Putamen (tissue), 1 donor: ENCODE measurements at regions not wholly inside any gene's neighbourhood (a gene's known extent, or its start where the extent isn't known, plus 50 kb on each side); places are given as distances from the start of the nearest gene placed in this dataset.
"Not testable (repeated sequence)": the region's sequence is repeated elsewhere in the genome, so short reads cannot be mapped to it uniquely, and the experiment has no call there.

Experiments used
- DNase-seq: peaks from one replicate; pipeline ENCODE4 v3.0.0-alpha.2; 2016; ENCODE audit warnings: low spot score

DNA sequence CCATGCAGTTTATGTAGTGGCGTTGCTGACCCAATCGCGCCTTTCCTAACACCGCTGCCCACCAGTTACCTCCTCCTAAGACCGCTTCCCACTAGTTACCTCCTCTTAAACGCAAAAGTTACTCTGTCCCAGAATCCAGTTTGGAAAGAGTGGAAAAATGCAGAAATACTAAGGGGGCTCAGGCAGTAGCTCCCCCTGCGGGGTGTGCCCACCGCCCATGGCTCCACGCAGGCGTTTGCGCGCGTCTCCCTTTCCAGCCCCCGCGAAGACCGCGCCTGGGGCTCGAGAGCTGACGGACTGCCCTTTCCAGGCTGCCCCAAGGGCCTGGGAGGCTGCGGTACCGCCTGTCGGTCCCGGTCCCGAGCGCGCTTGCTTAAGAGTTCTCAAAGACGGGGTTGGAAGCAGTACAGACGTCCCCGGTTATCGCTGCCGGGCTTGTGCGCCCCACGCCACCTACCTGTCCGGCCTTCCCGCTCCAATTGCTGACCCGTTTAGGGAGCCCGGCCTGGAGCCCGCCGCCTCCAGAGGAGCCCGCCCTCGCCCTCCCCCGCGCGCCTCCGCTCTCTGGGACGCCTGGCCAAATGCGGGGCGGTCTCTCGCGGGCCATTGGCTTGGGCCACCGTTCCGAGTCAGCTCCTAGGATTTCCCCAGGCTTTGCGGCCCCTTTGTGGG is 414.1 kb upstream of the ESRRG start:
- no peak for DNase-seq

DNA sequence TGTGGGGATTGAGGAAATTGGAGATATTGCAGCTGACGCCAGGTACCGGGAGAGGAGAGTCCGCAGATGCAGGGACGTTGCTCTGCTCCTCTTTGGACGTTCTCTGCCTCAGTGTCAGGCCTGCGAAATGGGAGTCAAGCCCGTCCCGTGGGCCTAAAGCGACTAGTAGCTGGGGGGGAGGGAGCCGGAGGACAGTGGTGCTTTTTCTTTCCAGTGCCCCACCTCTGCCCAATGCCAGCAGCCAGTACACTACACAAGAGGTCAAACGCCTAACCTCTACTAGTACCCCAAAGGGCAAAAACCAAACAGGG is 413.6 kb upstream of the ESRRG start:
- no peak for DNase-seq

DNA sequence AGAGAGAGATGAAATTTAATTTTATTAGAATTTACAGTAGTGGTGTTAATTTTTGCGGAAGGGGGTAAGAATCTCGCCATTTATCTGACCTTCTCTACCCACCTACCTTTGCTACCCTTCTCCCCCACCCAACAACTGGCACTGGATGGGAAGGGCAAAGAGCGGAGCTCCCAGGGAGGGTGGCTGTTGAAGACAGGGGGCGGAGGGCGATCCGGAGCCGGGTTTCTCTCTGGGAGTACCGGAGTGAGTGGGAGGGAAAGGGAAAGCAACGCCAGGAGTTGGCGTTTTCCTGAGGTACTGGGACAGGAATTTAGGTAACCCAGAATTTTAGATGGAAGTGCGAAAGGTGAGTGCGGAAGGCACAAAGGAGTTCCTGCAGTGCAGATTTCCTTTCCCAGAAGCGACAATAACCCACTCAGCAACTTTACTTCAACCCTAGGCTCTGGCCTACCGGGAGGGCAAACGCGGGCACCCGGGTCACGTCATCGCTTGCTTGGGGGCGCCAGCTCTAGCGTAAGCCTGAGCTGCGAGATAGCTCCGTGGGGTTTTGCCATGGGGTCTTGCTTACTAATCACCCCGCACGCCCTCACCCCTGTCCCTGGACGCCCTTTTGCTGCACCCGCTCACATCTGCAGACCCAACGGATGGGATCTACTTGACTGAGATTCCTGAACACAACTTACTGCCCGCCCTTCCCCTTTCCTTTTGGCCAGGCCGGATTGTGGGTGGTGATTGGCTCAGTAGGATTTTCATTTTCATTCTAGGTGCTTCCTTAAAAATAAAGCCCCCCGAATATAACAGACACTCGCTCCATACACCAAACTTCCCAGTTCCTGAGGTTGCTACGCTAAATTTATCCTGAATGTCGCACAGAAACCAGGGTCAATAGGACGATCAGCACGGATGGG is 413.0 kb upstream of the ESRRG start:
- DNase-seq: no peak

DNA sequence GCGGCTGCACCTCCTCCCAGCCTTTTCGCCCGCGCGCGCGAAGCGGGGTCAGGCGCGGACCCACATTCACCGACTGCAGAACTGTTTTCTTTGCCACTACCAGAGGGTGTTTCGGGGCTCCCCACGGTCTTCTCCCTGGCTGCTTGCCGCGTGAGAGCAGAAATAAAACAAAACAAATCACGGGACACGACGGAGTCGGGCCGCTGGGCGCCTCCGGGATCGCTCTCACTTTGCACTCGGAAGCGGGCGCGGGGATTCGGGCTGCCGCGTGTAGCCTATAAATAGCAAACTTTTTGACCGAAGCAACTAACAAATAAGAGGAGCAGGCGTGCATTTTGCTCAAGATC is 412.3 kb upstream of the ESRRG start:
- DNase-seq: no peak

DNA sequence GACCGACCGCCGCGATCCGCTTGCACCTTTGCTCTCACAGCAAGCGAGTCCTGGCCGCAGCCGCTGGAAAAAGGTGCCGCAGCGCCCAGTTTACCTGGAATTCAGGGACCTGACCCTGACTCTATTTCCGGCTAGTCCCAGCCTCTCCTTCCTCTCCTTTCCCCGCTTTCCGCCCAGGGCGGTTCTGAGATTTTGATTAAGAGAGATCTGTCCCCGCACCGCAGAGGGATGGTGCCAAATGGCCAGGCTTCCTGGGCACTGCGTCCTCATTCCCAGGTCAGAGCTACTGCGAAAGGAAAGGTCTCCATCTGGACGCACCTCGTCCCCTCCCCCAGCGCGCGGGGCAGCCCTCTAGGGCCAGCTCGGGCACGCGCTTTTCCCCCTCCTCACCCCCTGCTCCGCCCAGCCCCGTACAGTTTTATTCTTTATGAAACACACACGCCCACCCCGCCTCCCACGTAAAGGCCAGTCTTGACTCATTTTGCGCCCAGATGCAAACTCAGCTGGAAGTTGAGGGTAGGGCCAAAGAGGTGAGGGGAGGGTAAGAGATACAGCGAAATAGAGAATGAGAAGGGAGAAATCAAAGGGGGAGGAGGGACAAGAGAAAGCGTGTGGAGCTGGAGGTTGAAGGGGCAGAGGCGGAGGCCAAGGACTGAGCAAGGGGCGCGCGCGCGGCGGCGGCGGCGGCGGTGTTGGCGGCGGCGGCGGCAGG is 411.8 kb upstream of the ESRRG start:
- no peak for DNase-seq

DNA sequence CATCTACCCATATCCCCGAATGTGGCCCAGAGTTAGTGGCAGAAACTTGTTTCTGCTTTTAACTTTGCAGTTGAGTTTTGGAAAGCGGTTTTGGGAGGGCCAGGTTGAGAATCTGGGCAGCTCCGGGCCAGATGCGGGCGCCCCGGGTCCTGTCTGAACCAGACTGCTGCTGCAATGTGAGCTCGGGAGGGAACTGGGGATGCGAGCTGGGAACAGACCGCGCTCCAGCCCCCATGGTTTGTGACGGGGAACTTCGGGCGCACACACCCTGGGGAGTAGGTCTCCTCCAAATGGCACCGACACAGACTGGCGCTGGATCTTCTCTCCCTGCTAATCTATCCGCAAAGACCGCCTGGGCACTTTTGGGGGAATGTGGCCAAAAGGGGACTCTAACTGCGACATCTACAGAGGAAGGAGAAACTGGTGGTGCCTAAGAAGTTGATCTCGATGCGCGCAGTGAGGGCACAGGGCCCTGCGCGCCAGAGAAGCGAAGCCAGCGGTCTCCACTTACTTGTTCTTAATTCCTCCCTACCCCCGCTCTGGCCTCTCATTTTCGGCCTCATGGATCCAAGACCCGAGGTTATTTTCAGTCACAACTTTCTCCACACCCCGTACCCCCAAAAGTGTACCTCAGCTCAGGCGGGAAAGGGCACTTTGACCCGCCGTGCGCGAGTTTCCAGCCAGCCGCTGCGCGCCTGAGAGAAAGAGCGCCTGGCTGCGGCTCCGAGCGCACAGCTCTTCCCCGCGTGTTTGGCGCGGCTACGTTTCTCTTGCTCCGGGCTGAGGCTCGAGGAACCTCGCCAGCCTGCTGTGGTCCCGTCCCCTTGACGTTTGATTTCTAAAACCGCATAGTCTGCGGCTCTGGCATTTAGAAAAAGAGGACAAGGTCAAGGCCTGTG is 411.0 kb upstream of the ESRRG start:
- DNase-seq: no peak

DNA sequence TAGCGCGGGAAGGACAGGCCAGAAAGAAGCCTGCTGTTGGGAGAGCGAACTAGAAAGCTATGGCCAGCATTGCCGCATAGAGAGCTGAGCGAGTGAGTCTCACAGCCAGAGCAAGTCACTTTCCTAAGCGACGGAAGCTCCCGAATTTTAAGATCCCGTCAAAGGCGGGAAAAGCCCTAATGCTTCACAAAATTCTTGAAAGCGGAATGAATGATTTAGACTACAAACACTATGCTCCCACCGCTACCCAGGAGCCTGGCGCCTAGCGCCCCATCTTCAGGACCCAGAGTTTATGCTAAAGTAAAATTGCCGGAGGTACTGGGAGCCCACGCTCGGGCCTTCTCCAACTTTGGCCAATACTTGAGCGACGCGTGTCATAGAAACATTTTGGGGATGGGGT is 409.9 kb upstream of the ESRRG start:
- no peak for DNase-seq

DNA sequence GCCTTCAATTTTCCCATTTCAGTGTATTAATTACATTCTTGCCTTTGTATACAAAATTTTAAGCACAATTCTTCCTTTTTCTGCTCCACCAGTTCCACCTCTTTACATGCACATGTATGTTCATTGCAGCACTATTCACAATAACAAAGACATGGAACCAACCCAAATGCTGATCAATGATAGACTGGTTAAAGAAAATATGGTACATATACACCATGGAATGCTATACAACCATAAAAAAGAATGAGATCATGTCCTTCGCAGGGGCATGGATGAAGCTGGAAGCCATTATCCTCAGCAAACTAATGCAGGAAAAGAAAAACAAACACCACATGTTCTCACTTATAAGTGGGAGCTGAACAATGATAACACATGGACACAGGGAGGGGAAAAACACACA is 400.1 kb upstream of the ESRRG start:
- DNase-seq: not testable (repeated sequence)

DNA sequence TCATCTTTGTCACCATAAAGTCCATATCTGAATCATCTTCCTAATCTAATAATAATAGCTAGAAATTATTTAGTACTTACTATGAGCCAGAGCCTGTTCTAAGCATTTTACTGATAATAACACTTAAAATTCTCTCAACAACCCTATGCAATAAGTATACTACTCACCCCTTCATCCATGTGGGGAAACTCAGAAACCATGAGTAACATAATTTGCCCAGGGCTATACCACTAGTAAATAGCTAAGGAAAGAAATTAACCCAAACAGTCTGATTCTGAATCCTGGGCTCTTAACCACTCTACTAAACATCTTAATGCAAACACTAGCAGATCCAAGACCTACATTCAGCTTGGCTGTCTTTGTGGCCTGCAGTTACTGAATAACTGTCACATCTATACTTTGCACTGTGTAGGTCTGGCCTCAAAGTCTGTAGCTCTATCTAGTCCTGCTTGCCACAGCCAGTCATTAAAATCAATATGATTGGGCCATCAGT is 394.8 kb upstream of the ESRRG start:
- DNase-seq: no peak

DNA sequence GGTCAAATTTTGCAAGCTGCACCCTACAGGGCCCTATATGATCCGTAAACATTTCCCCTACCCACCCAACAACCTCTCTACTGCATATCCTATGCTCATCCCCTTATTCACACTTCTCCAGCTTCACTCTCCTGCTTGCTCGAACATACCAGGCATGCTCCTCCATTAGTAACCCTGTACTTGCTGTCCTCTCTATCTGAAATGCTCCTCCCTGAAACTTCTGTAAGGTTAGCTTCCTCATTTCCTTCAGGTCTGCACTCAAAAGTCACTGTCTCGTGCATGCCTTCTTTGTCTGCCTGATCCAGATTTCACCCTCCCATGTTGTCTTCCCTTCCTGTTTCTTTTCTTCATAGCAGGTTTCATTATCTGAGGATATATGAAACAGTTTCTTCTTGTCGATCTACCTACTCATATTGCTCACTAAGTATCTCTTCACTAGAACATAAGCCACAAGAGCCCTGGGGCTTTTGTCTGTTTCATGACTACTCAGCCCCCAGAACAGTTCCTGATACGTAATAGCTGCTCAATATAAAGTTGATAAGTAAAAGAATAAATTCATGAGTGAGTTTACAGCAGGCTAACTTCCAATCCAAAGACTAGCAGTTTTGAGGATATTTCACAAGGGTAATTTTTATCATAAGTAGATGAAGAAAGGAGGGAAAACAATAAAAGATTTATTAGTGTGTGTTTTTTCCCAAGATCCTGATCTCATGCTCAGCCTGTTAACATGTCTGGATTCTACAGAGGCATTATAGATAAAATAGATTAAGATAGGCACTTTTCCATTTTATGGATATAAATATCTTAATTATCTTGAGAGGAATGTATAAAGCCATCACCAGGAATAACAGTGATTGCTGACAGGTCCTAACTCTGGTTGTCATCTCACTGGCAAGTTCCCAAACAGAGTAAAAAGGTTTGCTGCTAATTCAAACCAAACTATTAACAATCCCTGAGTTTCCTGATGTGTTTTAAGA is 392.5 kb upstream of the ESRRG start:
- DNase-seq: no peak

DNA sequence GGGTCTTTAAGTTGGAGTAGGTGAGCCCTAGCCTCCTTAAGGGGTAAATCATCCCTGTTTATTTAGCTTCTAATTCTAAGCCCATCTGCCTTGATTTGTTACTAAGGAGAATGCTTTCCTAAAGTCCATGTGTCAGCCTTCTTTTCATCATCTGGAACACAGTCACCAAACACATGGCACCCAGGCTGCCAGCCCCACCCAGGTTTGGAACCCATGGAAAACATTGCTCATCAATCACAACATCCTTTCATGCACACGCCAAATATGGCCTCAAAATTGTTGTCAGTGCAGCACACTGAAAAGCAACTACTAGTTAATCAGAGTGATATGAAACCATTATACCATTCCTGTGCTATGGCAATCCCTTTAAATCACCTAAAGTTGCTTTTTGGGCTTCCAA is 386.7 kb upstream of the ESRRG start:
- no peak for DNase-seq

DNA sequence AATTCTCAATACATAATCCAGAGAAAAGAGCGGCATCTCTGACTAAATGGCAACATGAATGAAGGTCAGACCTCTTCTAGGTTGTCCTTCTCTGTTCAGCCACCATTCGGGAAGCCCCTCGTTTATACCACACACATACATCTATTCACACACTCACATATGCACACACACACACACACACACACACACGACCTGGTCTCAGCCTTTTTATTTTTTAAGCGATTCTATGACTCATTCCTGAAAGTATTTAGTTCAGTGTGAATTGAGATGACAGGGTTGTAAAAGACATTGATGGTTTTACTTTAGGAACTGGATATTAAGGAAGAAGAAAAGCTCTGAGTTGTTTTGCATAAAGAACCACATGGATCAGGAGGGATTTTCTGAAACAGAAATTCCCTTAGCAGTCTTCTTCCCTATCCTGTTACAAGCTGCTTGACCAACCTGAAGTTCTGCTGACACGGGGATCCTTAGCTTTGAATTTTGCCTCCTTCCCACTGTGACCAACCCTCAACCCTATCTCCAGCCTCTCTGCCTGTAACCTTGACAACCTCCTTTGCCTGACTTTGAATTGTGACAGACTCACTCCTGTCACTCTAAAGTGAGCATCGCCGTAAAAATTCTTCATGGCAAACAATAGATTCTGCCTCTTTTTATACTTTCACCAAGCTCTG is 383.1 kb upstream of the ESRRG start:
- no peak for DNase-seq

DNA sequence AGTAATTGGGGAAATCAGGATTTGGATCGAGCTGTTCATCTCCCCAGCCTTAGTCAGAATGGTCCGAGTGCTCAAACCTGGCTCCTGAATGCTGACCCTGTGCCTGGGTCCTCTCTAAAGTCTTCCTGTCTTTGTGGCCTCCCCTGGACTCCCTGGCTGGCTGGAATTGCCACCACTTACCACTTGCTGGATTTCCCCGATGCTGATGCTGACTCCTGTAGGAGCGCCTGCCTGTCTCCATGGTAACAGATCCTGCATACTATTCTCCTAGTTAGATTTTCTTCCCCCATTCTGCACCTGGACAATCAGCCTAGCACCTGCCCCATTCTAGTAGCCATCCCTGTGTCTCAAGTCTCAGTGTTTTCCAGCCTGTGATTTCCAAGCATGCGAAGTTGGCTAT is 382.2 kb upstream of the ESRRG start:
- DNase-seq: no peak

DNA sequence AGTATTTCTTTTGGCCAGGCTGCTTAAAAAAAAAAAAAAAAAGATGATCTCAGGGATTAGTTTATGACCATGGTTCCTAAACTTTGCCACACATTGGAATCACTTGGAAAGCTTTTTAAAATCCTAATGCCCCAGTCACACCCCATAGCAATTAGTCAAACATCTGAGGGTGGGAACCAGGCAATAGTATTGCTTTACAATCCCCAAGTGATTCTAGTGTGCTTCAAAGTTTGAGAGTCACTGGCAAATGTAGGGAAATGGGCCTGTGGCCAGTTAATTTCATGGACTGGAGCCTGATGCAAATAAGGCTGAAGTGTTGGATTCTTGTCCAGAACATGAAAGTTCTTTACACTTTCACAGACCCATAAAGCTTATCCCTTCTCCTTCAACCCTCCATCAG is 374.6 kb upstream of the ESRRG start:
- no peak for DNase-seq

DNA sequence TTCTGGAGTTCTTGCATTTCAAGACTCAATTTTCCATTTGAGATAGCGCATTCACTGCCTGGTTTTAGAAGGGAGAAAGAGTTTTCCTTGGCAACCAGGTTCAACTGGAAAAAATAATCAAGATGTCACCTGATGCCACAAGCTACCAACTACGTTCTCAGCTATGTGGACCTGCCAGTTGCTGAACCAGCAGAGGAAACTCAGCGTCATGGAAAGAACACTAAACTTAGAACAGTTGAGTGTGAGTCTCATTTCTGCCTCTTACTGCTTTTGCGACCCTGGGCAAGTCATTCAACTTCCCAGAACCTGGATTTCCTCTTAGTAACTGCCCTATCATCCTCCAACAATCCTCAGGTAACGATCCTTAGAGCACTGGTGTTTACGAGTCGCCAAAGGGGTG is 373.0 kb upstream of the ESRRG start:
- DNase-seq: no peak

DNA sequence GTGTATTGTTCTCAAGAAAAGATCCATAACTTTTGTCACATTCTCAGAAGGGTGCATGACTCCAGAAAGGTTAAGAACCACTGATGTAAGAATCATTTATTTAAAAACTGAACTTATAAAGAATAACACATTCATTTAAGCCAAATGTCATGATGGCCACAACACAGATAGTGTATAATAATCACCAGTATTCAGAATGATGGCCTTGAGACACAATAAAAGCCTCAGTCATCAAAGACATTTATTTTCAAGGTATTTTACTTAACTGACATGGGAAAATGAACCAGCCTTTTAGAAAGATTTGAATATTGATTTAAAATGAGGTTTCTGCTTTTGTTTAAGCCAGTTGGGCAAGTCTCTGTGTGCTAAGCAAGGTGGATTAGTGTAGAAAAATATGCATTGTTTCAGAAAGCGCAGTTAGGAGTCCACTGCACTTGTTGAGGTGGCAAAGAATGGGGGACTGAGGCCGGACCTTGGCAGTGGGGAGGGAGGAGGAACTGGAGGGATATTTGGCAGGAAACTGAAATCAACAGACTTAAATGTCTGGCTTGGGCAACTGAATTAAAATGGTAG is 371.9 kb upstream of the ESRRG start:
- no peak for DNase-seq

DNA sequence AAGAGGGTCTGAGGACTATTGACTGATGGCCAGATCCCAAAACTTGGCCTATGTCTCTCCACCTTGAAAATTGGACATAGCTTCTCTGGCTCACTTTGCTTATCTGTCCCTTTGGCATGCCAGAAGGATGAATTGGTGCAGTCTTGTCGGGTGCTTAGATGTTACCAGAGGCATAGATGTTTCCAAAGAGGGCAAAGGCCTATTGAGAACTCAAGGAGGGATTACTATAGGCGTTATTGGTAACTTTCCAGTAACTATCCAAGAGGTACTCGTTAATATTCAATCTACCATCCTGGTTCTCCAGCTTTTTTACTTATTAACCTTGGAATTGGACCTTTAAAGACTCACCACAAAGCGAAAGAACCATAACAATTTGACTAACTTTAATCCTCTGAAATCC is 368.3 kb upstream of the ESRRG start:
- DNase-seq: no peak

DNA sequence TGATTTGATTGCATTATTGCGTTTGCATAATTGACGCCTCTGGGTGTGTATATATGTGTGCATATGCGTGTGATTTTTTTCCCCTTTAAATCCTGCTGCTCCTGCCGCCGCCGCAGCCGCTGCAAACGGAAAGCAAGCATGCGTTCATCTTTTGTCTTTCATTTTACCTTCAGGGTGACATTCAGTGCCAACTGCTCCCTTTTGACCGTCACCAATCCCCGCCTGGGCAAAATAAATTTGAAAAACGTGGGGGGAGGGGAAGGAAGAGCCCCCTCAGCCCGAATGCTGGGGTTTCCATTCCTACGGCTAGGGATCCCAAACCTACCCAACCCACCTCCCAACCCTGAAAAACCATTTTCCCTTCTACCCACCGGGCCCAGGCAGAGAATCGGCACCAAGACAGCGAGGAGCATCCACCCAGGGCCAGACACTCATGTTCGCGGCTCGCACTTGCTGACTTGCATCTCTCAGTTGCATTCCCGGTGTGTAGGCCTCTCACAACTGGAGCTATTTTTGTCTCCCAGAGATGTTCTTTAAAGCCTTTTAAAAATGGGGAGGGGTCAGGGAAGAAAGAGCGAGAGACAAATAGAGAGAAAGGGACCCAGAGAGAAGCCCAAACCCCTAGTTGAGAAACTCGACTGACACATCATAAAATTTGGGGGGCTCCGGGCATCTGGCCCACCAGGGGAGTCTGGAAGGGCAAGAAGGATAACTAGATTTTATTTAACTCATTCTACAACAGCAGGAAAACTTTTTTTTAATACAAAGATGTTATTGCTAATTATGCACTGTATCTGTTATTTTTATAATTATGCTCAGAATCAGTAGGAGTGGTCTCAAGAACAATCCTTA is 367.1 kb upstream of the ESRRG start:
- no peak for DNase-seq
